HG03520 (cell line): ENCODE measurements at regions not wholly inside any gene's neighbourhood (a gene's known extent, or its start where the extent isn't known, plus 50 kb on each side); places are given as distances from the start of the nearest gene placed in this dataset.

Experiments
- ATAC-seq: cut with Tn5 transposase; IDR thresholded peaks from one replicate; pipeline ENCODE4 v1.9.1; 2021; ENCODE audit warnings: mild to moderate bottlenecking, moderate library complexity; ENCODE audit not compliant: unreplicated experiment

- no peak for ATAC-seq
Measured at GRCh38 chr1:47572731-47573430, 135.0 kb downstream of the FOXD2 start.

DNA sequence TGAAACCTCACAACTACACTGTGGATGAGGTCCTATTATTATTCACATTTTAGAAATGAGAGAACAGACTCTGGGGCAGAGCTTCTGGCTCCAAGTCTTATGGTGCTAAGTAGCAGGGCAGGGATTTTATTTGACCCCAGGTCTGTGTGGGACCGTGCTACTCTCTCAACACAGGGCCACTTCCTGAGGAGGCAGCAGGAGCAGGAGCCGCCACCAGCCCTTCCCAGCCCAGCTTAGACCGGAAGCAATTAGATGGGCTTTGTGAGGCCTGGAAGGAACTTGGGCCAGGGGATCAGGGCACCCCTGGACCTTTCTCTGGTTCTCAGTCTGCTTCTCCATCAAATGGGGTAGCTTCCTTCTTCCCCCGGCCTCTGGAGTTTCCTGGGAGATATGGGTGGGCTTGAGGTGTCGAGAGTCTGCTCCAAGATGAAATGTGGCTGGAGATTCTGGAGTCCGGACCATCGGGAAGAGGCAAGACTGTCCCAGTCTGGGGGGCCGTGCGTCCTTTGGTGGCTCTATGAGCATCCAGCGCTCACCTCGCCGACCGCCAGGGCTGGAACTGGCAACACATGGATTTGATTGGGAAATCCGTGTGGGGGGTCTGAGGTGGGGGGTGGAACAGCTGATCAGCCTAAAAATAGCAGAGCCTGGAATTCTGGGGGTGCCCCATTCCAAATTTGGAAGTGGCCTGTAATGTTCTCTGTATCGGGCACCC lies 136.8 kb downstream of the FOXD2 start:
- ATAC-seq, result no peak

GRCh38 chr1:47575855-47576757 lies 138.3 kb downstream of the FOXD2 start:
- ATAC-seq, result no peak

GRCh38 chr1:47576758-47577115 lies 138.9 kb downstream of the FOXD2 start:
- no peak for ATAC-seq

GRCh38 chr1:47577303-47578025 lies 139.6 kb downstream of the FOXD2 start:
- ATAC-seq, result no peak

DNA sequence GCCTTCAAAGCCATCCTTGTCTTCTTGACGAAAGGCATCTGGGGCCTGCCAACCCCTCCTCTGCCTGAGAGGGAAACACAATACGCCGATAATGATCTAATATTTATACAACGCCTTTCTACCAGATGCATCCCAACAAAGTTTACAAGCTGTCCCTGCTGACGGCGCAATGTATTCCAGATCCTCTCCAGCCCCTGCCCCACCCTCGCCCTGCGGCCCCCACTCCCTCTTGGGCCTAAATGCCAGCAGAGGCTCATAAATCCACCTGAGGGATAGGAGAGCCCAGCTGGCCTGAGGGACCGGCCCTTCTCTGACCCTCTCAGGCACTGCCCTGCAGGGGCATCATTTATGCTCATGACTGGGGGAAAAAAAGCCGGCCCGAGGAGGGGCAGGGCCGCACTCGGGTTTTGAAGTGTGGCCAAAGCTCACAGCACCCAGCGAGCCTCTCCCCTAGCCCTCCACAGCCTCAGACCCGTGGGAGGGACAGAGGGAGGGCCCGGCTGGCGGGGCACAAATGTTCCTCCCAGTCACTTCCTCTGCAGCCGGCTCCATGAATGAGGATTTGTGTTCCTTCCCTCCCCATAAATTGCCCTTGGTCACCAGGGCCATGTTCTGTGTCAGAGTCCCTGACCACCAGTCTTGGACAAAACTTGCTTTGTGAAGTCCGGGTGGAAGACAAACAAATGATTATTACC lies 140.3 kb downstream of the FOXD2 start:
- no peak for ATAC-seq

GRCh38 chr1:47578721-47579419 lies 141.0 kb downstream of the FOXD2 start:
- ATAC-seq, result no peak

- ATAC-seq, result no peak
Measured at GRCh38 chr1:47579809-47580208, 142.0 kb downstream of the FOXD2 start.

DNA sequence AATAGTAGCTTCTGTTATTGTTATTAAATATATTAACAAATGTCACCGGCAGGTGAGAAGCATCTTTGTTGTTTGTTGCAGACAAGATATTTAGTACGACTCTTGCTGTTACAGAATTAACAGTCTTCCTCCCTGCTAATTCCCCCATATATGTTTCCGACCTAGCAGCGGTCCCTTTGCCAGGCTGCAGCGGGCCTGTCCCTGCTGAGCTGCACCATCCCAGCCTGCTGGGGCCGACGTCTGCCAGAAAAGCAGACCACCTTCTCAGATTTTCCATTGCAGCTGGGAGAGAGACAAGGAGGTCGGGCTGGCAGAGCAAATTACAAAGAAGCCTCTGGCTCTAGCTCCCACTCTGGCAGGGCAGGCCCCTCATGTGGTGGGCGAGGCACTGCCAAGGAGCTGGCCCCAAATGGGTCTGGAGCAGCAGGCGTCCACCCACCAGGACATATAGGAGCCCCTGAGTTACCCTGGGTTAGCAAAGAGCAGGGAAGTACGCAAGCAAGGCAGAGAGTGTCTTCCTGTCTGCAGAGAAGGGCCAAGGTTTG lies 142.7 kb downstream of the FOXD2 start:
- no peak for ATAC-seq

- ATAC-seq, result no peak
Measured at GRCh38 chr1:47582891-47583608, 145.2 kb downstream of the FOXD2 start.

DNA sequence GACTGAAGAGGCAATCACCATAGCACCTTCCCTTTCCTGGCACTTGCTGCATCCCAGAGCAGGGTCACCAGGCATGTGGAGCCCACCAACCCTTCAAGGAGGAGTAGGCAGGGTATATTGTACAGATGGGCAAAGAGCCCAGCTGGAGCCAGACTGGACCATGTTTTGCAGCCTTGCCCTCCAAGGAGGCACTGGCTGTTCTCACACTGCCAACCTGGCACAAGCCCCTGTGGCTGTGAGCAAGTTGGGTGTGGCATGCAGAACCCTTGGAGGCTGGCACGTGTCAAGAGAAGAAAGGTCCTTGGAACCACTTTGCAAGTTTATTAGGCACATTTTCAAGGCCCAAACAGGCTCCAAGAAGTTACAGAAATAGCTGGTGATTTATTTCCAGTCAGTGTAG lies 146.4 kb downstream of the FOXD2 start:
- ATAC-seq, result no peak

DNA sequence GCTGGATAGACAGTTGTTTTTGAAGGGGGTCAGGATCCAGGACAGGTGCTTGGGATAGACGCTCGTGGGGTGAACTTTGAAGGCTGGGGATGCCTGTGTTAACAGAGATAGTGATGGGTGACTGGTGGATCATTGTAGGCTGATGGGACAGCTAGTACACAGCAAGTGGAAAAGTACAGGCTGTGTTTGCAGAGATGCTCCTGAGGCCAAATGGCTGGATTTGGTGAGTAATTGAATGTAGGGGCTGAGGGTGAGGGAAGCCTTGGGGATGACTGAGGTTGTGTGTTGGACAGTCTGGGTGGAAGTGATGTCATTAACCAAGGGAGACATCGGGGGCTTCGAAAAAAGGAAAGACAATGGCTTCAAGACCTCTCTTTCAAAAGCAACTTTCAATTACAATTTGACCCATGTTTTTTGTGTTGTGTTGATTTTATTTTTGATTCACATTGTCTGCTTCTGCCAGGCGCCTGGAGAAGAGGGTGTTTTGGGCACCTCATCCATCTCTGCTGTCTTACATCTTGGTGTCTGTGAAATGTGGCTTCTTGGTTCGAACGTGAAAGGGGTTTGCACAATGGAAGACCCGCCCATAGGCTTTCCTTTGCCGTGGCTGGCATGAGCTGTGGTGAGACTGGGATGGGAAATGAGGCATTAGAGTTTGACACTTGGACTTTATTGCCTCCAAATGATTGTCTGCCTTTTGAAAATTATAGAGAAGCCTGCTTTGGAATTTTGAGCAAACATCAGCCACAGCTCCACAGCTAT lies 147.5 kb downstream of the FOXD2 start:
- no peak for ATAC-seq

DNA sequence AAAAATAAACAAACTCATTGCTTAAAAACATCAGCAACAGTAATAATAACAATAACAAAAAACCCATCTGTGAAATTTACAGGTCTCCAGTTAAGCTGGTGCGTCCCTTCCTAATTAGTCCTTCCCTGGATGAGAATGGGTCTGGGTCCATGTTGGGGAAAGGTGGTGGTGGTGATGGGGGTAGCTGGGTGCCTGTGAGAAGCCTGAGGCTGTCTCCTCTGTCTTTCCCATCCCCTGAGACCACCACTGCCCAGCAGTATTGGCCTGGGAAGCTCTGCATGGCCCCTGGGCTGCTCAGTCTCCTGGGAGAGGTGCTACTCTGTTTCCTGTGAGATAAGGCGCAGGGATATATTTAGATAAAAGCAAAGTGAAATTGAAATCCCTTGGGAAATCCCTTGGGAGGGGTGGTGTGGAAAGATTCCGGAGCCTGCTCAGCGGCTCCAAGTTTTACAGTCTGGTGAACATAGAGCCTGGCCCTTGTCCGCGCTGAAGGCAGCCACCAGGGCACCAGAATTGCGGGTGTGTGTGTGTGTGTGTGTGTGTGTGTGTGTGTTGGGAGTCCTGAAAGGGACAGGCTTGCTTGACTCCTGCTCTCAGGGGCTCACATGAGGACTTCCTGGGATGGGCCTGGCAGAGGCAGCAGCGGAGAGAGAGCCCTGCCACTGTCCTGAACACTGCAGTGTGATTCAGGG lies 150.2 kb downstream of the FOXD2 start:
- no peak for ATAC-seq

DNA sequence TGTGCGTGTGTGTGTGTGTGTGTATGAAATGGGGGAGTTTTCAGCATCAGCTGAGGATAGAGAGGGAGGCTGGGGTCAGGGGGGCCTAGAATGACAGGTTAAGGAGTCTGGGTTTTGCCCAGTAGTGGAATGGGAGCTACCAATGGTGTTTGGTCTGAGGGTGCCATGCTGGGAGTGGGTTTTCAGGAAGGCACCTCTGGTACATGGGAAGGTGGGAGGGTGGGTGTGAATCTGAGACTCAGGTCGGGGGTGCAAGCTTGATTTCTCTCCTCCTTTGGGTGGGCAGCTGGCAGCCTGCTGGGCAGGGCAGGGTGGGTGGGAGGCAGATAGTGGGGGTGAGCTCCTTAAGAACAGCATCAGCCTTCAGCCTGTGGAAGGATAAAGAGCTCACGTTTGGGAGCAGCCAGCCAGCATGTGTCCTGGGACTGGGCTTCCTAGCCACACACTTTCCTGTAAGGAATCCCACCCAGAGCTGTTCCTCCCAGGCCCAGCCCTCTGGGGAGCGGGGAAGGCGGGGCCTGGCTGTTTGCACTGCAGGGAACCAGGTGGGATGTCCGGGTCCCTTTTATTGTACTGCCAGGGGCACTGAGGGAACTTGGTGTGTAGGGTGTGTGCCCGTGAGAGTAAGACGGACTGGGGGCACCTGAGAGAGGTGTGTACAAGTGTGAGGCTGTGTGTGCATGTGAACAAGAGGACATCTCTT lies 152.8 kb downstream of the FOXD2 start:
- ATAC-seq, result no peak

- ATAC-seq, result no peak
Measured at GRCh38 chr1:47591801-47592200, 154.0 kb downstream of the FOXD2 start.

GRCh38 chr1:47592296-47593012 lies 154.6 kb downstream of the FOXD2 start:
- ATAC-seq, result no peak
